ENCODE measurements at regions not wholly inside any gene's neighbourhood (a gene's known extent, or its start where the extent isn't known, plus 50 kb on each side); places are given as distances from the start of the nearest gene placed in this dataset.
"Not testable (repeated sequence)": the region's sequence is repeated elsewhere in the genome, so short reads cannot be mapped to it uniquely, and the experiment has no call there.

DNA sequence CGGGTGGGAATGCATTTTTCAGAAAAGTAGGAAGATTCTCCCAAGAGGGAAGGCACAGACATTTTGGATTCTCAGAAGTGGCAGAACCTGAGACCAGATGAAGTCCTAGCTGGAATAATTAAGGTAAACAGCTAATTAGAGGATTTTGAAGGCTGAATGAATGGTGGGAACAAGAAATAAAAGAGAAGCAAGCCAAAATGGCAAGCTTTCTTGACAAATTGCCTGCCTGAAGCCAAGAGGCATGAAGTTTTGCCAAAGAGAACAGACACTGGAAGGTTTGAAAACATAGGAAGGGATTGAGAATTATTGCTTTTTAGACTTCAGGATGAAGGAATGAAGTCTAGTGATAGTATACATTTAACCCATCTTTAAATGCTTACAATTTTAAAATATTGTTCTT, 115.0 kb upstream of the SEM1 start:
- TF ChIP-seq EP300 (IDR thresholded peaks at IDR 0.05) (no peak), POLR2AphosphoS5 (IDR thresholded peaks at IDR 0.05) (no peak), POLR2A (IDR thresholded peaks at IDR 0.05; ENCODE audit: low read depth) (no peak)
- TF ChIP-seq, protein P1, sequence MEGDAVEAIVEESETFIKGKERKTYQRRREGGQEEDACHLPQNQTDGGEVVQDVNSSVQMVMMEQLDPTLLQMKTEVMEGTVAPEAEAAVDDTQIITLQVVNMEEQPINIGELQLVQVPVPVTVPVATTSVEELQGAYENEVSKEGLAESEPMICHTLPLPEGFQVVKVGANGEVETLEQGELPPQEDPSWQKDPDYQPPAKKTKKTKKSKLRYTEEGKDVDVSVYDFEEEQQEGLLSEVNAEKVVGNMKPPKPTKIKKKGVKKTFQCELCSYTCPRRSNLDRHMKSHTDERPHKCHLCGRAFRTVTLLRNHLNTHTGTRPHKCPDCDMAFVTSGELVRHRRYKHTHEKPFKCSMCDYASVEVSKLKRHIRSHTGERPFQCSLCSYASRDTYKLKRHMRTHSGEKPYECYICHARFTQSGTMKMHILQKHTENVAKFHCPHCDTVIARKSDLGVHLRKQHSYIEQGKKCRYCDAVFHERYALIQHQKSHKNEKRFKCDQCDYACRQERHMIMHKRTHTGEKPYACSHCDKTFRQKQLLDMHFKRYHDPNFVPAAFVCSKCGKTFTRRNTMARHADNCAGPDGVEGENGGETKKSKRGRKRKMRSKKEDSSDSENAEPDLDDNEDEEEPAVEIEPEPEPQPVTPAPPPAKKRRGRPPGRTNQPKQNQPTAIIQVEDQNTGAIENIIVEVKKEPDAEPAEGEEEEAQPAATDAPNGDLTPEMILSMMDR (IDR thresholded peaks at IDR 0.05): no peak
- no peak for DNase-seq (ENCODE audit: extremely low spot score)
- H3K9me3 ChIP-seq: no peaks in the 10 kb centered on the region
- H3K36me3 ChIP-seq: no peaks in the 10 kb centered on the region
- peaks cover 0 to 10% (median 0%) of the 10 kb centered on the region in 4 donors for H3K27me3 ChIP-seq
- H3K27ac ChIP-seq (replicated peaks in 1 of 4): no peak overlapping the region
- H3K4me3 ChIP-seq: no peak overlapping the region
- no peaks in the 10 kb centered on the region for H3K4me1 ChIP-seq
- intact Hi-C loops (cut with DNase I): no loop called here
- WGBS: 38% methylated on average over 1 of the region's 1 CpG

DNA sequence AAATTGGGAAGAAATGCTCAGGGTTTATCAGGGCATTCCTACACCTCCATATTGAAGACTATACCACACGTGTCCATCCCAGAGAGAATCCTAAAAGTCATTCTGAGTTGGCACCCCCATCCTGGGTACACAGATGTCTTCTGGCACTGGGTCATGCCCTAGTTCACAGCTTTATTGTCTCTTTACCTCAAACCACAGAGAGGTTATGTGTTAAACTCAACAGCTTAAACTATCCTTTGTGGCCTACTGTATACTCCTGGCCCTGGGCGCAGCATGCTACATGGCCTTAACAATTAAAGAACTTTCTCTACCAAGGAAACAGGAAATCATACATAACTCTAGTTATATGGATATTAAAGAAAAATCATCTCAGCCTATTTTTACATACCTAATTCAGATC, 115.6 kb upstream of the SEM1 start:
- Histone ChIP-seq H3K4me3 (no peak overlapping the region), H3K27ac (replicated peaks in 1 of 4) (no peak overlapping the region), H3K27me3 (peaks cover 0 to 10% (median 0%) of the 10 kb centered on the region in 4 donors), H3K9me3 (no peaks in the 10 kb centered on the region), H3K36me3 (no peaks in the 10 kb centered on the region), H3K4me1 (no peaks in the 10 kb centered on the region)
- 82% methylated on average over 2 of the region's 2 CpGs for WGBS
- intact Hi-C loops (cut with DNase I): no loop called here
- DNase-seq (ENCODE audit: extremely low spot score): no peak
- TF ChIP-seq, protein P1 (IDR thresholded peaks at IDR 0.05): no peak
- TF ChIP-seq POLR2AphosphoS5 (IDR thresholded peaks at IDR 0.05) (no peak), POLR2A (IDR thresholded peaks at IDR 0.05; ENCODE audit: low read depth) (no peak), EP300 (IDR thresholded peaks at IDR 0.05) (no peak)

DNA sequence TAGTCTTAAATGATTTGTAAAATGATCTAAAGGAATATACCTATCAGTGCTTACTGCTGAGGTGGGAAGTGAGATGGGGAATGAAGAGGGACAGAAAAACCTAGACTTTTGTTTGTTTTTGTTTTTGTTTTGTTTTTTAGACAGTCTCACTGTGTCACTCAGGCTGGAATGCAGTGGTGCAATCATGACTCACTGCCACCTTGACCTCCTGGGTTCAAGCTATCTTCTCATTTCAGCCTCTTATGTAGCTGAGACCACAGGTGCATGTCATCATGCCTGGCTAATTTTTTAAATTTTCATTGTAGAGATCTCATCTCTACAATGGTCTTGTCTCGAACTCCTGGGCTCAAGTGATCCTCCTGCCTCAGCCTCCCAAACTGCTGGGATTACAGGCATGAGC, 116.4 kb upstream of the SEM1 start:
- Histone ChIP-seq H3K9me3 (no peaks in the 10 kb centered on the region), H3K27ac (replicated peaks in 1 of 4) (no peak overlapping the region), H3K27me3 (peaks cover 0 to 4% (median 0%) of the 10 kb centered on the region in 4 donors), H3K4me3 (no peak overlapping the region), H3K36me3 (no peaks in the 10 kb centered on the region), H3K4me1 (no peaks in the 10 kb centered on the region)
- 61% methylated on average over 1 of the region's 1 CpG for WGBS
- TF ChIP-seq POLR2A (IDR thresholded peaks at IDR 0.05; ENCODE audit: low read depth) (no peak), POLR2AphosphoS5 (IDR thresholded peaks at IDR 0.05) (no peak), EP300 (IDR thresholded peaks at IDR 0.05) (no peak)
- TF ChIP-seq, protein P1 (IDR thresholded peaks at IDR 0.05): no peak
- no peak for DNase-seq (ENCODE audit: extremely low spot score)
- intact Hi-C loops (cut with DNase I): no loop called here

DNA sequence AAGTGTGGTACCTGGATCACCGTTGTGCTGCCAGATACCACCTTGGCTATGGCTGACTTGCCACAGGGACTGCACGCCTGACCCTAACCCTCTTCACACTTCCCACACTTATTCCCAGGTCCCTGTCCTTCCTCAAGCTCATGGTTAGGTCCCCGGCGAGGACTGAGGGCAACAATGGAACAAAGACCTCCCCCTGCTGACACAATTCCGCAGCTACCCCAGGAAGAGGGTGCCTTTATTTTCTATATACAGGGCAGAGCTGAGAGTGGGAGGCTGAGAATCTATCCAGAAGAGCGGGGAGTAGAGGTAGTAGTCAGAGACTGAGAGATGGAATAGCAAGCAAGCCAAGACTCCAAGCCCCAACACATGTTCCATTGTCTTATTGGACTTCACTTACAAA, 118.1 kb upstream of the SEM1 start:
- no peaks in the 10 kb centered on the region for H3K4me1 ChIP-seq
- H3K36me3 ChIP-seq: no peaks in the 10 kb centered on the region
- no peak overlapping the region for H3K4me3 ChIP-seq
- 72% methylated on average over 6 of the region's 6 CpGs for WGBS
- no peak overlapping the region for H3K27ac ChIP-seq (replicated peaks in 1 of 4)
- no peaks in the 10 kb centered on the region for H3K9me3 ChIP-seq
- no peaks in the 10 kb centered on the region for H3K27me3 ChIP-seq
- intact Hi-C loops (cut with DNase I): no loop called here
- no peak for DNase-seq (ENCODE audit: extremely low spot score)
- TF ChIP-seq POLR2A (IDR thresholded peaks at IDR 0.05; ENCODE audit: low read depth): no peak
- no peak for TF ChIP-seq POLR2AphosphoS5 (IDR thresholded peaks at IDR 0.05)
- no peak for TF ChIP-seq EP300 (IDR thresholded peaks at IDR 0.05)
- TF ChIP-seq, protein P1 (IDR thresholded peaks at IDR 0.05): no peak

DNA sequence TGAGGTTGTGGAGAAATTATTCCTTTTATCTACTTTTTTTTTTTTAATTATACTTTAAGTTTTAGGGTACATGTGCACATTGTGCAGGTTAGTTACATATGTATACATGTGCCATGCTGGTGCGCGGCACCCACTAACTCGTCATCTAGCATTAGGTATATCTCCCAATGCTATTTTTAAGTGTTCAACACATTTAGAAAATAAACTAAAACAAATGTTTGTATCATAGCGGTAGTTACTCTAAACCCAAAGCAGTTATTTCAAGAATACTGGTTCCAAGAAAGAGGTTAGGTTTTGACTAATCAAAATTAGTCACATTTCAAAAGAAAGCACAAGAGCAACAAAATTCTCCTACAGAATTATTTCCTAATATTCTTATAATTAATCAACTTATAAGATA, 119.5 kb upstream of the SEM1 start:
- H3K27me3 ChIP-seq; H3K4me1 ChIP-seq; intact Hi-C loops (cut with DNase I); H3K9me3 ChIP-seq; DNase-seq (ENCODE audit: extremely low spot score); H3K4me3 ChIP-seq; H3K27ac ChIP-seq (replicated peaks in 1 of 4); H3K36me3 ChIP-seq: not testable (repeated sequence)
- WGBS: 86% methylated on average over 4 of the region's 4 CpGs

Data from esophagus muscularis mucosa (tissue), 4 donors.